PC-9 (cell line): ENCODE measurements at regions not wholly inside any gene's neighbourhood (a gene's known extent, or its start where the extent isn't known, plus 50 kb on each side); places are given as distances from the start of the nearest gene placed in this dataset.

Source experiments
- BruUV-seq: library from RNA; stranded (reverse); fragments of 400-500 nt; replicated peaks from 2 replicates; lab custom pipeline; 2021; lab: Mats Ljungman, UMichigan
- CTCF ChIA-PET: fragments of 300-600 bp; sonication (Branson Sonifier 250); formaldehyde crosslinking; loops from one replicate; lab custom pipeline; 2022; ENCODE audit warnings: antibody characterized with exemption; lab: Charles Lee
- POLR2A ChIA-PET: fragments of 300-600 bp; sonication (Branson Sonifier 250); formaldehyde crosslinking; loops from one replicate; lab custom pipeline; 2022; ENCODE audit warnings: antibody characterized with exemption; ENCODE audit not compliant: unreplicated experiment; lab: Charles Lee
- DNase-seq, 2 experiments: peaks; one replicate each; pipeline versions ENCODE4 v3.0.0 to v3.0.0-alpha.2; 2015 to 2022; ENCODE audit warnings: mixed read lengths in 1 of 2
- H2AFZ ChIP-seq: fragments of 200-600 bp; sonication (generic); 2 replicates; pipeline ENCODE4 v1.8.1; 2017; ENCODE audit warnings: antibody characterized with exemption
- H3F3A ChIP-seq: fragments of 200-600 bp; sonication (generic); 2 replicates; pipeline ENCODE4 v1.8.1; 2017; ENCODE audit warnings: antibody characterized with exemption, mild to moderate bottlenecking, low read depth; ENCODE audit not compliant: insufficient read depth
- H3K27ac ChIP-seq: fragments of 200-600 bp; sonication (generic); 2 replicates; pipeline ENCODE4 v1.6.1; 2016; ENCODE audit warnings: mixed run types
- H3K27me3 ChIP-seq: fragments of 200-600 bp; sonication (generic); 2 replicates; pipeline ENCODE4 v1.6.1; 2016; ENCODE audit warnings: low read depth, mixed run types; ENCODE audit not compliant: insufficient read depth
- H3K36me3 ChIP-seq: fragments of 200-600 bp; sonication (generic); 2 replicates; pipeline ENCODE4 v1.6.1; 2016; ENCODE audit warnings: low read depth, mixed run types
- H3K4me1 ChIP-seq: fragments of 200-600 bp; sonication (generic); replicated peaks from 2 replicates; pipeline ENCODE4 v1.6.1; 2016; ENCODE audit warnings: mixed run types; ENCODE audit not compliant: insufficient read depth
- H3K4me2 ChIP-seq: fragments of 200-600 bp; sonication (generic); 2 replicates; pipeline ENCODE4 v1.6.1; 2017; ENCODE audit warnings: mixed run types
- H3K4me3 ChIP-seq: fragments of 200-600 bp; sonication (generic); 2 replicates; pipeline ENCODE4 v1.6.1; 2016; ENCODE audit warnings: mixed run types
- H3K79me2 ChIP-seq: fragments of 200-600 bp; sonication (generic); 2 replicates; pipeline ENCODE4 v1.6.1; 2017; ENCODE audit warnings: low read depth, mixed run types
- H3K9me2 ChIP-seq: fragments of 200-600 bp; sonication (generic); 2 replicates; pipeline ENCODE4 v1.8.1; 2017; ENCODE audit warnings: mild to moderate bottlenecking; ENCODE audit not compliant: insufficient read depth
- H3K9me3 ChIP-seq: fragments of 200-600 bp; sonication (generic); 2 replicates; pipeline ENCODE4 v1.8.1; 2016; ENCODE audit warnings: low read depth; ENCODE audit not compliant: insufficient read depth
- H4K20me1 ChIP-seq: fragments of 200-600 bp; sonication (generic); 2 replicates; pipeline ENCODE4 v1.8.1; 2017; ENCODE audit not compliant: insufficient read depth
- CTCF ChIP-seq: fragments of 200-600 bp; sonication (generic); conservative IDR thresholded peaks from 2 replicates; pipeline ENCODE4 v1.6.1; 2017; ENCODE audit warnings: mixed run types, antibody characterized with exemption, mild to moderate bottlenecking, moderate library complexity
- EZH2 ChIP-seq: fragments of 200-600 bp; sonication (generic); IDR thresholded peaks from 2 replicates; pipeline ENCODE4 v1.8.0; 2017; ENCODE audit warnings: antibody characterized with exemption, low read depth
- intact Hi-C: fragments of 100-400 bp; cut with micrococcal nuclease; formaldehyde crosslinking; loops from one replicate; pipeline ENCODE4 v1.10.0; 2022; ENCODE audit not compliant: unreplicated experiment

GRCh38 chr7:121578669-121579068 lies 182.6 kb upstream of the FAM3C start:
- Histone ChIP-seq H3K4me2 (no peak overlapping the region), H3K36me3 (no peaks in the 10 kb centered on the region), H3K9me2 (no peaks in the 10 kb centered on the region; the same call in 1 of the 2 replicates), H3K9me3 (no peaks in the 10 kb centered on the region), H3K27me3 (no peaks in the 10 kb centered on the region), H3F3A (no peaks in the 10 kb centered on the region), H2AFZ (no peak overlapping the region), H3K79me2 (no peaks in the 10 kb centered on the region), H3K4me3 (no peak overlapping the region), H3K4me1 (no peaks in the 10 kb centered on the region), H4K20me1 (no peaks in the 10 kb centered on the region), H3K27ac (no peak overlapping the region)
- no peak for TF ChIP-seq EZH2
- no peak for TF ChIP-seq CTCF
- BruUV-seq, result no TSS peak
- no peak for DNase-seq
- CTCF ChIA-PET, result no interaction called here
- intact Hi-C loops, result no loop called here
- POLR2A ChIA-PET, result no interaction called here

- no peak overlapping the region for H3K27ac ChIP-seq
- no peak for DNase-seq
- no peaks in the 10 kb centered on the region for H3K36me3 ChIP-seq
- TF ChIP-seq CTCF (no peak), EZH2 (no peak)
- no TSS peak for BruUV-seq
- no peaks in the 10 kb centered on the region for H3F3A ChIP-seq
- no peak overlapping the region for H3K4me3 ChIP-seq
- intact Hi-C loops, result no loop called here
- H2AFZ ChIP-seq, result no peak overlapping the region
- H3K27me3 ChIP-seq, result no peaks in the 10 kb centered on the region
- H3K4me2 ChIP-seq, result no peak overlapping the region
- no peaks in the 10 kb centered on the region for H4K20me1 ChIP-seq
- no peaks in the 10 kb centered on the region for H3K79me2 ChIP-seq
- ChIA-PET POLR2A (no interaction called here), CTCF (no interaction called here)
- no peaks in the 10 kb centered on the region; the same call in 1 of the 2 replicates for H3K9me2 ChIP-seq
- no peaks in the 10 kb centered on the region for H3K4me1 ChIP-seq
- no peaks in the 10 kb centered on the region for H3K9me3 ChIP-seq
Measured at GRCh38 chr7:121576148-121576917, 180.2 kb upstream of the FAM3C start.

- Histone ChIP-seq H3F3A (no peaks in the 10 kb centered on the region), H3K79me2 (no peaks in the 10 kb centered on the region), H3K4me2 (no peak overlapping the region), H3K9me2 (no peaks in the 10 kb centered on the region; the same call in 1 of the 2 replicates), H3K36me3 (no peaks in the 10 kb centered on the region), H4K20me1 (no peaks in the 10 kb centered on the region), H3K4me1 (no peaks in the 10 kb centered on the region), H3K27me3 (no peaks in the 10 kb centered on the region), H3K4me3 (no peak overlapping the region), H2AFZ (no peak overlapping the region), H3K27ac (no peak overlapping the region), H3K9me3 (no peaks in the 10 kb centered on the region)
- intact Hi-C loops, result no loop called here
- DNase-seq, result no peak
- BruUV-seq, result no TSS peak
- TF ChIP-seq CTCF (no peak), EZH2 (no peak)
- ChIA-PET CTCF (no interaction called here), POLR2A (interaction anchor here (0.7 kb wide), 1 partner anchor 253 kb away, joined by 4 read pairs; no protein-coding TSS in a partner anchor)
Measured at GRCh38 chr7:121575194-121575765, 179.2 kb upstream of the FAM3C start.
